ENCODE measurements at regions not wholly inside any gene's neighbourhood (a gene's known extent, or its start where the extent isn't known, plus 50 kb on each side); places are given as distances from the start of the nearest gene placed in this dataset.

DNA sequence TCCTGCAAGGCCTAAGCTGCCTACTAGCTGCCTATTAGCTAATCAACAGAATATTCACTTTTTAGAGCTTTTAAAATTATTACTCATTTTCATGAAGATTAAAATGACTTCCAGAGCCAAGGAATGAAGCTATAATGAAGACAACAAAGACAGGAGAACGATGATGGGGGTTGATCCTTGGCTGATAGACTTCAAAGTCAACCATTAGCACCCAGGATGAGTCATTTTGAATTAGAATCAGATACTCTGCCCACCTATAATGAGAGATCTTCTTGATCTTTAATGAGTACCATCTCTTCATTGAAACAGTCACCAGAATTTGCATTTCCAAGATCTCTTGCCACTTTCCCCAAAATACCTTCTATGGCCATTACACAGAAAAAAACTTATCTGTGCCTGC lies 56.7 kb upstream of the CDYL start:
- TF ChIP-seq, protein P1, sequence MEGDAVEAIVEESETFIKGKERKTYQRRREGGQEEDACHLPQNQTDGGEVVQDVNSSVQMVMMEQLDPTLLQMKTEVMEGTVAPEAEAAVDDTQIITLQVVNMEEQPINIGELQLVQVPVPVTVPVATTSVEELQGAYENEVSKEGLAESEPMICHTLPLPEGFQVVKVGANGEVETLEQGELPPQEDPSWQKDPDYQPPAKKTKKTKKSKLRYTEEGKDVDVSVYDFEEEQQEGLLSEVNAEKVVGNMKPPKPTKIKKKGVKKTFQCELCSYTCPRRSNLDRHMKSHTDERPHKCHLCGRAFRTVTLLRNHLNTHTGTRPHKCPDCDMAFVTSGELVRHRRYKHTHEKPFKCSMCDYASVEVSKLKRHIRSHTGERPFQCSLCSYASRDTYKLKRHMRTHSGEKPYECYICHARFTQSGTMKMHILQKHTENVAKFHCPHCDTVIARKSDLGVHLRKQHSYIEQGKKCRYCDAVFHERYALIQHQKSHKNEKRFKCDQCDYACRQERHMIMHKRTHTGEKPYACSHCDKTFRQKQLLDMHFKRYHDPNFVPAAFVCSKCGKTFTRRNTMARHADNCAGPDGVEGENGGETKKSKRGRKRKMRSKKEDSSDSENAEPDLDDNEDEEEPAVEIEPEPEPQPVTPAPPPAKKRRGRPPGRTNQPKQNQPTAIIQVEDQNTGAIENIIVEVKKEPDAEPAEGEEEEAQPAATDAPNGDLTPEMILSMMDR (IDR thresholded peaks at IDR 0.05), result no peak
- TF ChIP-seq POLR2A (IDR thresholded peaks at IDR 0.05), result no peak

All from sigmoid colon (tissue), 3 donors.